ENCODE measurements at regions not wholly inside any gene's neighbourhood (a gene's known extent, or its start where the extent isn't known, plus 50 kb on each side); places are given as distances from the start of the nearest gene placed in this dataset.
A peak's percentile ranks its signal among the peaks of the same experiment; 100 is the strongest.

- no peak for TF ChIP-seq USF2 (IDR thresholded peaks at IDR 0.05; ENCODE audit: low read length)
- no peak for TF ChIP-seq FOSL1 (IDR thresholded peaks at IDR 0.05; ENCODE audit: insufficient read depth, low read depth, low read length)
- no peak for TF ChIP-seq MAFK (IDR thresholded peaks at IDR 0.05; ENCODE audit: low read depth, low read length)
- TF ChIP-seq CTCF (IDR thresholded peaks at IDR 0.05; ENCODE audit: control extremely low read depth in 1 of 3, insufficient read depth in 1 of 3, low read depth in 1 of 3, low read length in 3 of 3): 0 out of 4 replicates have a peak, but pooled peaks of 1 of the 3 experiments have one; percentile 2
- TF ChIP-seq TAF1 (IDR thresholded peaks at IDR 0.05; ENCODE audit: low read depth, low read length): no peak
- TF ChIP-seq RAD21 (IDR thresholded peaks at IDR 0.05 in 1 of 2, conservative IDR thresholded peaks at IDR 0.05 in 1 of 2; ENCODE audit: low read depth in 2 of 2, low read length in 2 of 2): peak; percentile 7 to 29; a peak in 2 of 4 replicates
- TF ChIP-seq BRCA1 (IDR thresholded peaks at IDR 0.05; ENCODE audit: low read depth, low read length): no peak
- TF ChIP-seq POLR2A (IDR thresholded peaks at IDR 0.05; ENCODE audit: control extremely low read depth in 1 of 2, low read depth in 2 of 2, low read length in 2 of 2): no peak
- no peak for TF ChIP-seq EP300 (IDR thresholded peaks at IDR 0.05; ENCODE audit: borderline replicate concordance in 1 of 2, low read depth in 2 of 2, low read length in 2 of 2)
- TF ChIP-seq NANOG (IDR thresholded peaks at IDR 0.05; ENCODE audit: insufficient read depth, low read depth, low read length, poor library complexity, severe bottlenecking): no peak
- no peak for TF ChIP-seq ZNF274 (IDR thresholded peaks at IDR 0.05; ENCODE audit: borderline replicate concordance, extremely low read depth, low read length)
These were observed 165.0 kb upstream of the ELAC2 start (continued) for GRCh38 chr17:13182854-13183253.
